ENCODE measurements at regions not wholly inside any gene's neighbourhood (a gene's known extent, or its start where the extent isn't known, plus 50 kb on each side); places are given as distances from the start of the nearest gene placed in this dataset.

DNA sequence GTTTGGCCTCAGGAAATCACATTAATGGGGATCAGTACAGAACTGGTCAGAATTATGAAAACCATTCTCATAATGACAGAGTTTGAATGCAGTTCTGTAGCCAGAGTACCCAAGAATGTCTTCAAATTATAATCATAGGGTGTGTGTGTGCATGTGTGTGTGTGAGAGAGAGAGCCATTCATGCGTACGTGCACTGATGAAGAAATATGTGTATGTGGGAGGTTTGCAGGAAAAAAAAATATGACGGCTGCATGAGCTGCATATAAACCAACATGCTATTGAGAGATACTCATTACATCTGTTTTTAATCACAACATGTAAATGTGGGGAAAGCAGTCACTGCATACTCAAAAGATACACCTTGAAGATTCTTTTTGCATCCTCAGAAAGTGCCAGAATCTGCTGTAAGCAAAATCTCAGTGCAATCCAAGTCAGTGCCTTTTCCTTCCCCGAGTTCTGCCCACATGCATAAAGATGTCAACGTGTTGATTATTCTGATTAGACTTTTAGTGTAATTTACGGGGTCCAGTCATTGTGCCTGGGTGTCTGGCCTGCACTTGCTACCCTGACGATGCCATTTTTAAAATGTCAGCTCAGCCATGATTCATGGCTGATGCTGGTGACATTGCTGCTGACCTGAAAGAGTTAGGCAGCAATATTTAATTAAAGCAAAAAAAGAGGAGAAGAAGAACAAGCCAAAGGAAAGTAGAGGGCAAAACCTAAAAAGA, 378.7 kb upstream of the ZFHX3 start:
- TF ChIP-seq, protein P1, sequence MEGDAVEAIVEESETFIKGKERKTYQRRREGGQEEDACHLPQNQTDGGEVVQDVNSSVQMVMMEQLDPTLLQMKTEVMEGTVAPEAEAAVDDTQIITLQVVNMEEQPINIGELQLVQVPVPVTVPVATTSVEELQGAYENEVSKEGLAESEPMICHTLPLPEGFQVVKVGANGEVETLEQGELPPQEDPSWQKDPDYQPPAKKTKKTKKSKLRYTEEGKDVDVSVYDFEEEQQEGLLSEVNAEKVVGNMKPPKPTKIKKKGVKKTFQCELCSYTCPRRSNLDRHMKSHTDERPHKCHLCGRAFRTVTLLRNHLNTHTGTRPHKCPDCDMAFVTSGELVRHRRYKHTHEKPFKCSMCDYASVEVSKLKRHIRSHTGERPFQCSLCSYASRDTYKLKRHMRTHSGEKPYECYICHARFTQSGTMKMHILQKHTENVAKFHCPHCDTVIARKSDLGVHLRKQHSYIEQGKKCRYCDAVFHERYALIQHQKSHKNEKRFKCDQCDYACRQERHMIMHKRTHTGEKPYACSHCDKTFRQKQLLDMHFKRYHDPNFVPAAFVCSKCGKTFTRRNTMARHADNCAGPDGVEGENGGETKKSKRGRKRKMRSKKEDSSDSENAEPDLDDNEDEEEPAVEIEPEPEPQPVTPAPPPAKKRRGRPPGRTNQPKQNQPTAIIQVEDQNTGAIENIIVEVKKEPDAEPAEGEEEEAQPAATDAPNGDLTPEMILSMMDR (IDR thresholded peaks at IDR 0.05), result no peak
- TF ChIP-seq POLR2A (IDR thresholded peaks at IDR 0.05) (no peak), EP300 (IDR thresholded peaks at IDR 0.05) (no peak)

All from tibial nerve (tissue), 4 donors.